ENCODE measurements at regions not wholly inside any gene's neighbourhood (a gene's known extent, or its start where the extent isn't known, plus 50 kb on each side); places are given as distances from the start of the nearest gene placed in this dataset.

DNA sequence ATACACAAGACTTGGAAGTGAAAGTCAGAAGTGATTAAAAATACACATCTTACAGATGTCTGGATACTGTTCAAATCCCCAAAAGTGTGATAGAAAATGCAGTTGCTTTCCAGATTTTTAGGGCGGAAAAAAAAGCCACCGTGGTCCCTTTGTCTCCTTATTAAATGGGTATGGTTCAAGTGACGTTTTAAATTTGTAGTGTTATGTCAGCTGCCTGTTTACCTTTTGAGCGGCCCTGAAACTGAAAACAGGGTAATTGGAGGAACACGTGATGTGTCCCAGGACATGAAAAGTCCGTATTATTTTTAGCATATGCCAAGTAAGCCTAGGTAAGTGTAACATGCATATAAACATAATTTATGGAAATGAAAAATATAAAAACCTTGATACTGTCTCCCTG lies 109.0 kb upstream of the PDZRN3 start:
- H3K27ac ChIP-seq: no peak overlapping the region

DNA sequence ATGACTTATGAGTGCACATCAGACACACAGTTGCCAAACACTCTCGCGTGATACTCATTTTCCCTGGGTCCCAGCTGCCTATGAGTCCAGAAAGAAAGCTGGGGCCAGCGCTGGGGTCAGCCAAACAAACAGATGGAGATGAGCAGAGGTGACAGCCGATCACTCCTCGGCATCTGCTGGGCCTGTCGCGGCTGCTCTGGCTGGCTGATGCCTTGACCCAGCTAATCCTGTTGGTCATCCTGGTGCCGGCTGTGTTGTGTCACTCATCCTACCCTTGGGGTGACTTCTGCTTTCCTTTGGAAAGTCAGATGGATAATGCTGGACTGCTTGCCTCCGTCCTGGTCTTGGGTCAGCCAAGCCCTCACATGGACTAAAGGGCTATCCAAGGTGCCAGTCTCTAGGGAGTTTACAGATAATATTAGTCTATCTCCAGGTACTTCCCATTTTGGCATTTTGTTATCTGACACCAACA lies 105.3 kb upstream of the PDZRN3 start:
- H3K27ac ChIP-seq: no peak overlapping the region
- TF ChIP-seq ZFX (IDR thresholded peaks at IDR 0.05): no peak
- TF ChIP-seq, protein P1, sequence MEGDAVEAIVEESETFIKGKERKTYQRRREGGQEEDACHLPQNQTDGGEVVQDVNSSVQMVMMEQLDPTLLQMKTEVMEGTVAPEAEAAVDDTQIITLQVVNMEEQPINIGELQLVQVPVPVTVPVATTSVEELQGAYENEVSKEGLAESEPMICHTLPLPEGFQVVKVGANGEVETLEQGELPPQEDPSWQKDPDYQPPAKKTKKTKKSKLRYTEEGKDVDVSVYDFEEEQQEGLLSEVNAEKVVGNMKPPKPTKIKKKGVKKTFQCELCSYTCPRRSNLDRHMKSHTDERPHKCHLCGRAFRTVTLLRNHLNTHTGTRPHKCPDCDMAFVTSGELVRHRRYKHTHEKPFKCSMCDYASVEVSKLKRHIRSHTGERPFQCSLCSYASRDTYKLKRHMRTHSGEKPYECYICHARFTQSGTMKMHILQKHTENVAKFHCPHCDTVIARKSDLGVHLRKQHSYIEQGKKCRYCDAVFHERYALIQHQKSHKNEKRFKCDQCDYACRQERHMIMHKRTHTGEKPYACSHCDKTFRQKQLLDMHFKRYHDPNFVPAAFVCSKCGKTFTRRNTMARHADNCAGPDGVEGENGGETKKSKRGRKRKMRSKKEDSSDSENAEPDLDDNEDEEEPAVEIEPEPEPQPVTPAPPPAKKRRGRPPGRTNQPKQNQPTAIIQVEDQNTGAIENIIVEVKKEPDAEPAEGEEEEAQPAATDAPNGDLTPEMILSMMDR (conservative IDR thresholded peaks at IDR 0.05): no peak

More for the DNA sequence above, 109.0 kb upstream of the PDZRN3 start:
- TF ChIP-seq ZFX (IDR thresholded peaks at IDR 0.05): no peak
- TF ChIP-seq, protein P1 (conservative IDR thresholded peaks at IDR 0.05): no peak

DNA sequence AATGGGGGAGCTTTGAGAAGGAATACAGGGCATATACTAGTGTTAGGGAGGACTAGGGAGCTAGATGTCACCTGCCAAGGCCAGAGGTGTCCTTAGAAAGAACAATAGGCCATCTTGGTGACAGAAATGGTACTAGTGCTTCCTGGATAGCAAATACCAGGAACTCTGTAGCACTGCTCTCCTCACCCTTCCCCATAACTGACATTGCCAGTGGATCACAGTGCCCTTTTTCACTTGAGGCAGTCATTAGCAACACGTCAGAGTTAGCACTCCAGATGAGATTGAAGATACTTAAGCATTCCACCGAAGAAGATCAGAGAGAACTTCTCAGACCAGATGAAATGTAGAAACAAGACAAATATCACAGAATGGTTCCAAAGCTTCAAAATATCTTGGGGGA lies 103.1 kb upstream of the PDZRN3 start:
- no peak overlapping the region for H3K27ac ChIP-seq

DNA sequence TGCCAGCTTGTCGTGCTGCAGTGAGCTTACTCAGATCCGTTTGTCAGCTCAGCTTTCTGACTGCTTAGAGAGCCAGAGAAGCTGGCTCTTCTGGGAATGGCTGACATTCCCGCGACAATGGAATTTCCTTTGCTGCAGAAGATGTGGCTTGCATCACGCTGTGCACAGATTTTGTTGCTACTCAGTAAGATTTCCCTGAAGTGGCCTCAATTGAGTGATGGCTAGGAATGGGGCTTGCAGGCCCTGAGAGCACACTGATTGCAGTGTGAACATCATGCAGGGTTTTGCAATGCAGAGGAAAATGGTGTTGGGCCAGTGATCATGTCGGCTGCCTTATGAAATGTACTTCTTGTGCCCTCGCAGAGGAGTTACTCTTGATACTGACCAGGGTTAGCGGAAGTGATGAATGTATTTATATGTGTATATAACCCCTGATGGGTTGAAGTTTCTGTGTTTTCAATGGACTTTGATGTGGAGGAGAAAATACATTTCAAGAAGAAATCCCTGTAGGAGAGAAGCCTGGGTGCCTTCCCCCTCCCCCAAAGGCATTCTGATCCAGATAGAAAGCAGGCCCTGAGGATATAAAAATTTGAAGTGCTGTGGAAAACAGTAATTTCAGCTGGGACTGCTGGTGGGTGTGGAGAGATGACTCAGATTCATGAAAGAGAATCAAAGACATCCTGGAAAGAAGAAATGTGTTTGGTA lies 102.5 kb upstream of the PDZRN3 start:
- TF ChIP-seq ZFX (IDR thresholded peaks at IDR 0.05): no peak
- TF ChIP-seq, protein P1 (conservative IDR thresholded peaks at IDR 0.05): no peak
- no peak overlapping the region for H3K27ac ChIP-seq

More for the DNA sequence above, 103.1 kb upstream of the PDZRN3 start:
- no peak for TF ChIP-seq ZFX (IDR thresholded peaks at IDR 0.05)
- TF ChIP-seq, protein P1 (conservative IDR thresholded peaks at IDR 0.05): no peak

DNA sequence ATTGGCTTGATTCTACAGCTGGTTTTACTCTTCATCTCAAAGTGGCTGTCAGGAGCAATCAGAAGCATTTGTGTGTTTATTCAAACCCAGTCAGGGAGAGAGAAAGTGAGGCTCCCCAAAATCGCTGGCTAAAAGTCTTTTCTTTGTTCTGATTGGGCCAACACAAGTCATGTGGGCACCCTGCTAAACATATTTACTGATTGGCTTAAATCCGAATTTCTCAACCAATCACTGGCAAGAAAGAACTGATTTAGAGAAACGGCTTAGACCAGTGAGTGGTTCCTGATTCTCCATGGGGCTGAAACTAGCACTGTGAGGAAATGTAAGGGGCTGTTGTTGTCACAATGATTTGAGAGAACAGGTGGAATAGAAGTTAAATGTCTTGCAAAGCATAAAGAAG lies 98.9 kb upstream of the PDZRN3 start:
- TF ChIP-seq, protein P1 (conservative IDR thresholded peaks at IDR 0.05): no peak
- no peak for TF ChIP-seq ZFX (IDR thresholded peaks at IDR 0.05)
- no peak overlapping the region for H3K27ac ChIP-seq

DNA sequence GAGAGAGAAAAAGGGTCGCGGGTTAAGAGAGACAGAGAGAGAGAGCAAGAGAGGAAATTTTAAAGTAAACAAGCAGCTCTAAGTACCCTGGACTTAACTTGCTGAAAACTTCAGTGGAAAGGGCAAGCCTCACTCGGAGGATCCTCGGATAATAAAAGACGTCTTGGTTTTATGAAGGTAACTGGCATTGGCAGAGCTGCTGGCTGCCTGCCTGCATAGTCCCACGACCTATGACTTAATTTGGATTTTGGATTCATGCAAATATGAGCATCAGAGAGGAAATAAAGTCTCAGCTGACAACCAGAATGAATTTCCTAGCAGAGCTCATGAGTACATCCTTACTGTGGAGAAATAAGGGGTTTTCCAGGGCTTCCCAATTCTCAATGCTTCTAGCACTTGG lies 95.1 kb upstream of the PDZRN3 start:
- no peak for TF ChIP-seq ZFX (IDR thresholded peaks at IDR 0.05)
- TF ChIP-seq, protein P1 (conservative IDR thresholded peaks at IDR 0.05): no peak
- H3K27ac ChIP-seq: no peak overlapping the region

DNA sequence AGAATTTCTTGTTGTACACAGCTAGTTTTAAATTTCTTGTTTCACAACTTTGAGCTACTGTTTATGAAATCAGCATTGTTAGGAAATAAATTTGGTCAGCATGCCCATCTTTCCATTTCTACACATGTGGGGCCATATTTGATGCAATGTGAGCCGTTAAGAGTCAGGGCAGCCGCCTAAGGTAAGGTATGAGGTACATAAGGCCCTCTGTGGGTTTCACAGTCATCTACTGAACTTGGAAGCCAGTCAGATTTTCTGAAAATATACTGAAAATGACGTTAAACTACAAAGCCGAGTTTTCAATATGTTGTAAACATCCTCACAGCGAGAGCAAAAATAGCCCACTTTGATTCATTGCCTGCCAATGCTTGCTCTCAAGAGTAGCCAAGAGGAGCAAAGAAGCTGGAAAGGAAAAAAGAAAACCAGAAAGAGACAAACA lies 94.7 kb upstream of the PDZRN3 start:
- H3K27ac ChIP-seq: no peak overlapping the region
- TF ChIP-seq, protein P1 (conservative IDR thresholded peaks at IDR 0.05): no peak
- TF ChIP-seq ZFX (IDR thresholded peaks at IDR 0.05): no peak

Data from C4-2B (cell line).